Heart left ventricle (tissue), 13 donors: ENCODE measurements at regions not wholly inside any gene's neighbourhood (a gene's known extent, or its start where the extent isn't known, plus 50 kb on each side); places are given as distances from the start of the nearest gene placed in this dataset.

Experiments
- CTCF ChIP-seq, 12 donors: fragments of 200-600 bp; sonication (generic) in 4 of 12; IDR thresholded peaks; one replicate each; pipeline versions ENCODE4 v1.5.0 to v1.8.0; 2018 to 2022; ENCODE audit warnings: antibody characterized with exemption in 12 of 12, mild to moderate bottlenecking in 5 of 12
- POLR2A ChIP-seq, 2 donors: fragments of 450-650 bp; IDR thresholded peaks; one replicate each; pipeline ENCODE4 v1.6.1; 2017; ENCODE audit warnings: antibody characterized with exemption in 2 of 2, mild to moderate bottlenecking in 2 of 2, moderate library complexity in 2 of 2
- donor health status: ischemic (EF 13 %, LVEDD 7.1; RV severe dilation, severe dysfunction).
- donor health status: DM: no; HTN: yes; CAD: no.
- donor health status: DM: no; HTN: no; CAD: no.
- donor health status: ischemic (EF 25% LVEDD 6.9; RV normal size, moderate dysfunction).
- donor health status: ischemic (EF 25% LVEDD 5.7; RV mildly dilated, moderate dysfunction).
- donor health status: ischemic (EF 35%, LVEDD 5.7; RV mildly dilated, moderate dysfunction).
- donor health status: nonischemic (EF 11% LVEDD 7.7; RV severe dilation, severe dysfunction).
- donor health status: DM: yes; HTN: yes; CAD: no.
- donor health status: PGD.
- donor health status: ischemic (EF 29% LVEDD 5.4; RV normal size, mild dysfunction).
- donor health status: nonischemic (EF 23%, LVEDD 6.1; RV moderate dilation, normal function).

- TF ChIP-seq CTCF (IDR thresholded peaks at IDR 0.05): no peak
- TF ChIP-seq POLR2A (IDR thresholded peaks at IDR 0.05): no peak
Measured at GRCh38 chr3:152772674-152773225, 62.2 kb upstream of the P2RY1 start.
